GM23338 (cell line): ENCODE measurements at regions not wholly inside any gene's neighbourhood (a gene's known extent, or its start where the extent isn't known, plus 50 kb on each side); places are given as distances from the start of the nearest gene placed in this dataset.

Experiments
- ATAC-seq: fragments of 200-7000 bp; cut with Tn5 transposase; 3 replicates; pipeline ENCODE4 v1.9.1; 2020
- DNase-seq: peaks from one replicate; pipeline ENCODE4 v3.0.0-alpha.2; 2015; ENCODE audit warnings: low spot score
- H2AFZ ChIP-seq: fragments of 200-600 bp; sonication (generic); 2 replicates; pipeline ENCODE4 v1.8.0; 2016; ENCODE audit warnings: antibody characterized with exemption, mild to moderate bottlenecking, moderate library complexity
- H3F3A ChIP-seq: fragments of 200-600 bp; sonication (generic); replicated peaks from 2 replicates; pipeline ENCODE4 v1.8.0; 2017; ENCODE audit warnings: antibody characterized with exemption, mixed run types, low read depth
- H3K27ac ChIP-seq: fragments of 200-600 bp; sonication (generic); 2 replicates; pipeline ENCODE4 v1.6.1; 2016; ENCODE audit warnings: low read depth
- H3K27me3 ChIP-seq: fragments of 200-600 bp; sonication (generic); 2 replicates; pipeline ENCODE4 v1.8.0; 2016; ENCODE audit warnings: mild to moderate bottlenecking, mixed run types, moderate library complexity; ENCODE audit not compliant: insufficient read depth
- H3K36me3 ChIP-seq: fragments of 200-600 bp; sonication (generic); 2 replicates; pipeline ENCODE4 v1.8.0; 2016; ENCODE audit warnings: mild to moderate bottlenecking; ENCODE audit not compliant: insufficient read depth
- H3K4me1 ChIP-seq: fragments of 200-600 bp; sonication (generic); 2 replicates; pipeline ENCODE4 v1.8.0; 2016; ENCODE audit warnings: mild to moderate bottlenecking, moderate library complexity; ENCODE audit not compliant: insufficient read depth
- H3K4me2 ChIP-seq: fragments of 200-600 bp; sonication (generic); 2 replicates; pipeline ENCODE4 v1.7.1; 2017; ENCODE audit warnings: mixed run types
- H3K4me3 ChIP-seq: fragments of 200-600 bp; sonication (generic); 2 replicates; pipeline ENCODE4 v1.6.1; 2016; ENCODE audit warnings: mixed run types
- H3K79me2 ChIP-seq: fragments of 200-600 bp; sonication (generic); replicated peaks from 2 replicates; pipeline ENCODE4 v1.8.0; 2017; ENCODE audit warnings: mild to moderate bottlenecking; ENCODE audit not compliant: insufficient read depth
- H3K9me2 ChIP-seq: fragments of 200-600 bp; sonication (generic); 2 replicates; pipeline ENCODE4 v1.8.0; 2017; ENCODE audit not compliant: insufficient read depth
- H4K20me1 ChIP-seq: fragments of 200-600 bp; sonication (generic); replicated peaks from 2 replicates; pipeline ENCODE4 v1.8.0; 2017; ENCODE audit warnings: mild to moderate bottlenecking; ENCODE audit not compliant: insufficient read depth
- H3K27ac Mint-ChIP-seq: 2 replicates; pipeline ENCODE4 v1.8.0; 2020; ENCODE audit warnings: inconsistent platforms, mild to moderate bottlenecking, moderate library complexity, mixed read lengths
- H3K27me3 Mint-ChIP-seq: 3 replicates; pipeline ENCODE4 v1.8.0; 2022; ENCODE audit warnings: low read depth, mild to moderate bottlenecking, moderate library complexity, mixed read lengths, inconsistent platforms; ENCODE audit not compliant: insufficient read depth, poor library complexity
- H3K36me3 Mint-ChIP-seq: 3 replicates; pipeline ENCODE4 v1.8.0; 2021; ENCODE audit warnings: low read depth, mild to moderate bottlenecking, inconsistent platforms, moderate library complexity, mixed read lengths
- H3K4me1 Mint-ChIP-seq: 3 replicates; pipeline ENCODE4 v1.8.0; 2020; ENCODE audit warnings: mild to moderate bottlenecking, inconsistent platforms, mixed read lengths
- H3K4me3 Mint-ChIP-seq: 3 replicates; pipeline ENCODE4 v1.8.0; 2021; ENCODE audit warnings: moderate library complexity, mild to moderate bottlenecking, inconsistent platforms, mixed read lengths
- H3K9me3 Mint-ChIP-seq: 3 replicates; pipeline ENCODE4 v1.8.0; 2020; ENCODE audit warnings: moderate library complexity, mild to moderate bottlenecking, inconsistent platforms, mixed read lengths
- CREB1 ChIP-seq: fragments of 250-450 bp; sonication (Bioruptor Pico); IDR thresholded peaks from 2 replicates; pipeline ENCODE4 v1.5.0; 2020; ENCODE audit warnings: low read depth, mild to moderate bottlenecking, moderate library complexity
- EZH2 ChIP-seq: fragments of 200-600 bp; sonication (generic); IDR thresholded peaks from one replicate; pipeline ENCODE4 v1.8.0; 2017; ENCODE audit warnings: antibody characterized with exemption, mild to moderate bottlenecking, low read depth; ENCODE audit not compliant: unreplicated experiment
- EZH2phosphoT487 ChIP-seq: fragments of 200-600 bp; sonication (generic); IDR thresholded peaks from one replicate; pipeline ENCODE4 v1.8.1; 2018; ENCODE audit warnings: antibody characterized with exemption; ENCODE audit not compliant: unreplicated experiment
- JUNB ChIP-seq: IDR thresholded peaks from one replicate; pipeline ENCODE4 v1.6.1; 2016; ENCODE audit warnings: antibody characterized with exemption; ENCODE audit not compliant: unreplicated experiment
- NANOG ChIP-seq: IDR thresholded peaks from 2 replicates; pipeline ENCODE4 v1.6.1; 2016; ENCODE audit warnings: antibody characterized with exemption, borderline replicate concordance
- POLR2AphosphoS5 ChIP-seq: IDR thresholded peaks from 2 replicates; pipeline ENCODE4 v1.6.1; 2016; ENCODE audit warnings: antibody characterized with exemption, low read depth
- STAT1 ChIP-seq: IDR thresholded peaks from one replicate; pipeline ENCODE4 v1.6.1; 2016; ENCODE audit warnings: antibody characterized with exemption; ENCODE audit not compliant: unreplicated experiment
- ZNF114 ChIP-seq: fragments of 250-450 bp; sonication (Bioruptor Pico); IDR thresholded peaks from 2 replicates; pipeline ENCODE4 v1.5.0; 2020; ENCODE audit warnings: mild to moderate bottlenecking, moderate library complexity
- ZNF331 ChIP-seq: fragments of 250-450 bp; sonication (Bioruptor Pico); IDR thresholded peaks from 2 replicates; pipeline ENCODE4 v1.5.0; 2020; ENCODE audit warnings: low read depth, mild to moderate bottlenecking, moderate library complexity
- TF ChIP-seq, protein P1 (sequence below): fragments of 250-450 bp; sonication (Bioruptor Pico); IDR thresholded peaks from 2 replicates; pipeline ENCODE4 v1.5.0; 2020; ENCODE audit warnings: mild to moderate bottlenecking, moderate library complexity
- TF ChIP-seq, protein P2 (sequence below): IDR thresholded peaks from one replicate; pipeline ENCODE4 v1.6.1; 2018; ENCODE audit warnings: antibody characterized with exemption; ENCODE audit not compliant: unreplicated experiment
- TF ChIP-seq, protein P3 (sequence below), 2 experiments: fragments of 200-600 bp in 1 of 2; sonication (generic) in 1 of 2; conservative IDR thresholded peaks; 2 replicates each; pipeline versions ENCODE4 v1.5.1 to v1.6.1; 2016 to 2017; ENCODE audit warnings: antibody characterized with exemption in 2 of 2, low read depth in 2 of 2, mild to moderate bottlenecking in 2 of 2, moderate library complexity in 1 of 2
- TF ChIP-seq, protein P4 (sequence below): IDR thresholded peaks from 2 replicates; pipeline ENCODE4 v1.6.1; 2016; ENCODE audit warnings: antibody characterized with exemption

DNA sequence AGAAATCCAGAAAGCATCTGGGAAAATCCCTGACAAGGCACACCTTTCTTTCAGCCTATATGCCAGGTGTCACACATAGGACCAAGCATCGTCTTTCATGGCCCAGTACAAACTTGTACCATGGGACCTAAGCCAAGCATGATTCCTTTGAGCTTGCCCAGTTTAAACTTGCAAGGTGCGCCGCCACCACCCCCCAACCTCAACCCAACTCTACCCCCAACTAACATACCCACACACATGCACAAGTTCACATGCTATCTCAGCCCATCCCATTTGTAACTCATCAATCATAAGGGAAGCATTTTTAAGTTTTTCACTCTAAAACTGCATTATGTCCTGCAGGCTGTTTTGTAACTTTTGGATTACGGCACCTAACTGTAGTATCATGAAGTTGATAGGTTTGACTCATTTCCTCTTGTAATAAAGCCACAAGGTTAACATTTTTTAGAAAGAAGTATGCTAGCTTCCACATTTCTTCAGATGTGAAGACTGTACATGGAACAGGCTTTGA is 145.9 kb upstream of the FST start:
- H3K27ac ChIP-seq, result no peak overlapping the region

More for the DNA sequence above, 145.9 kb upstream of the FST start:
- H3K9me3 Mint-ChIP-seq, result no peaks in the 10 kb centered on the region
- no peaks in the 10 kb centered on the region for H4K20me1 ChIP-seq
- ATAC-seq (no peak), DNase-seq (no peak)
- no peaks in the 10 kb centered on the region for H3F3A ChIP-seq
- TF ChIP-seq, protein P1, sequence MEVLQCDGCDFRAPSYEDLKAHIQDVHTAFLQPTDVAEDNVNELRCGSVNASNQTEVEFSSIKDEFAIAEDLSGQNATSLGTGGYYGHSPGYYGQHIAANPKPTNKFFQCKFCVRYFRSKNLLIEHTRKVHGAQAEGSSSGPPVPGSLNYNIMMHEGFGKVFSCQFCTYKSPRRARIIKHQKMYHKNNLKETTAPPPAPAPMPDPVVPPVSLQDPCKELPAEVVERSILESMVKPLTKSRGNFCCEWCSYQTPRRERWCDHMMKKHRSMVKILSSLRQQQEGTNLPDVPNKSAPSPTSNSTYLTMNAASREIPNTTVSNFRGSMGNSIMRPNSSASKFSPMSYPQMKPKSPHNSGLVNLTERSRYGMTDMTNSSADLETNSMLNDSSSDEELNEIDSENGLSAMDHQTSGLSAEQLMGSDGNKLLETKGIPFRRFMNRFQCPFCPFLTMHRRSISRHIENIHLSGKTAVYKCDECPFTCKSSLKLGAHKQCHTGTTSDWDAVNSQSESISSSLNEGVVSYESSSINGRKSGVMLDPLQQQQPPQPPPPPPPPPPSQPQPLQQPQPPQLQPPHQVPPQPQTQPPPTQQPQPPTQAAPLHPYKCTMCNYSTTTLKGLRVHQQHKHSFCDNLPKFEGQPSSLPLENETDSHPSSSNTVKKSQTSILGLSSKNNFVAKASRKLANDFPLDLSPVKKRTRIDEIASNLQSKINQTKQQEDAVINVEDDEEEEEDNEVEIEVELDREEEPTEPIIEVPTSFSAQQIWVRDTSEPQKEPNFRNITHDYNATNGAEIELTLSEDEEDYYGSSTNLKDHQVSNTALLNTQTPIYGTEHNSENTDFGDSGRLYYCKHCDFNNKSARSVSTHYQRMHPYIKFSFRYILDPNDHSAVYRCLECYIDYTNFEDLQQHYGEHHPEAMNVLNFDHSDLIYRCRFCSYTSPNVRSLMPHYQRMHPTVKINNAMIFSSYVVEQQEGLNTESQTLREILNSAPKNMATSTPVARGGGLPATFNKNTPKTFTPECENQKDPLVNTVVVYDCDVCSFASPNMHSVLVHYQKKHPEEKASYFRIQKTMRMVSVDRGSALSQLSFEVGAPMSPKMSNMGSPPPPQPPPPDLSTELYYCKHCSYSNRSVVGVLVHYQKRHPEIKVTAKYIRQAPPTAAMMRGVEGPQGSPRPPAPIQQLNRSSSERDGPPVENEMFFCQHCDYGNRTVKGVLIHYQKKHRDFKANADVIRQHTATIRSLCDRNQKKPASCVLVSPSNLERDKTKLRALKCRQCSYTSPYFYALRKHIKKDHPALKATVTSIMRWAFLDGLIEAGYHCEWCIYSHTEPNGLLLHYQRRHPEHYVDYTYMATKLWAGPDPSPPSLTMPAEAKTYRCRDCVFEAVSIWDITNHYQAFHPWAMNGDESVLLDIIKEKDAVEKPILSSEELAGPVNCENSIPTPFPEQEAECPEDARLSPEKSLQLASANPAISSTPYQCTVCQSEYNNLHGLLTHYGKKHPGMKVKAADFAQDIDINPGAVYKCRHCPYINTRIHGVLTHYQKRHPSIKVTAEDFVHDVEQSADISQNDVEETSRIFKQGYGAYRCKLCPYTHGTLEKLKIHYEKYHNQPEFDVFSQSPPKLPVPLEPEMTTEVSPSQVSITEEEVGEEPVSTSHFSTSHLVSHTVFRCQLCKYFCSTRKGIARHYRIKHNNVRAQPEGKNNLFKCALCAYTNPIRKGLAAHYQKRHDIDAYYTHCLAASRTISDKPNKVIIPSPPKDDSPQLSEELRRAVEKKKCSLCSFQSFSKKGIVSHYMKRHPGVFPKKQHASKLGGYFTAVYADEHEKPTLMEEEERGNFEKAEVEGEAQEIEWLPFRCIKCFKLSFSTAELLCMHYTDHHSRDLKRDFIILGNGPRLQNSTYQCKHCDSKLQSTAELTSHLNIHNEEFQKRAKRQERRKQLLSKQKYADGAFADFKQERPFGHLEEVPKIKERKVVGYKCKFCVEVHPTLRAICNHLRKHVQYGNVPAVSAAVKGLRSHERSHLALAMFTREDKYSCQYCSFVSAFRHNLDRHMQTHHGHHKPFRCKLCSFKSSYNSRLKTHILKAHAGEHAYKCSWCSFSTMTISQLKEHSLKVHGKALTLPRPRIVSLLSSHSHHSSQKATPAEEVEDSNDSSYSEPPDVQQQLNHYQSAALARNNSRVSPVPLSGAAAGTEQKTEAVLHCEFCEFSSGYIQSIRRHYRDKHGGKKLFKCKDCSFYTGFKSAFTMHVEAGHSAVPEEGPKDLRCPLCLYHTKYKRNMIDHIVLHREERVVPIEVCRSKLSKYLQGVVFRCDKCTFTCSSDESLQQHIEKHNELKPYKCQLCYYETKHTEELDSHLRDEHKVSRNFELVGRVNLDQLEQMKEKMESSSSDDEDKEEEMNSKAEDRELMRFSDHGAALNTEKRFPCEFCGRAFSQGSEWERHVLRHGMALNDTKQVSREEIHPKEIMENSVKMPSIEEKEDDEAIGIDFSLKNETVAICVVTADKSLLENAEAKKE (CRISPR knock-in tag), result no peak
- TF ChIP-seq NANOG, result no peak
- no peak for TF ChIP-seq ZNF331
- TF ChIP-seq, protein P2, sequence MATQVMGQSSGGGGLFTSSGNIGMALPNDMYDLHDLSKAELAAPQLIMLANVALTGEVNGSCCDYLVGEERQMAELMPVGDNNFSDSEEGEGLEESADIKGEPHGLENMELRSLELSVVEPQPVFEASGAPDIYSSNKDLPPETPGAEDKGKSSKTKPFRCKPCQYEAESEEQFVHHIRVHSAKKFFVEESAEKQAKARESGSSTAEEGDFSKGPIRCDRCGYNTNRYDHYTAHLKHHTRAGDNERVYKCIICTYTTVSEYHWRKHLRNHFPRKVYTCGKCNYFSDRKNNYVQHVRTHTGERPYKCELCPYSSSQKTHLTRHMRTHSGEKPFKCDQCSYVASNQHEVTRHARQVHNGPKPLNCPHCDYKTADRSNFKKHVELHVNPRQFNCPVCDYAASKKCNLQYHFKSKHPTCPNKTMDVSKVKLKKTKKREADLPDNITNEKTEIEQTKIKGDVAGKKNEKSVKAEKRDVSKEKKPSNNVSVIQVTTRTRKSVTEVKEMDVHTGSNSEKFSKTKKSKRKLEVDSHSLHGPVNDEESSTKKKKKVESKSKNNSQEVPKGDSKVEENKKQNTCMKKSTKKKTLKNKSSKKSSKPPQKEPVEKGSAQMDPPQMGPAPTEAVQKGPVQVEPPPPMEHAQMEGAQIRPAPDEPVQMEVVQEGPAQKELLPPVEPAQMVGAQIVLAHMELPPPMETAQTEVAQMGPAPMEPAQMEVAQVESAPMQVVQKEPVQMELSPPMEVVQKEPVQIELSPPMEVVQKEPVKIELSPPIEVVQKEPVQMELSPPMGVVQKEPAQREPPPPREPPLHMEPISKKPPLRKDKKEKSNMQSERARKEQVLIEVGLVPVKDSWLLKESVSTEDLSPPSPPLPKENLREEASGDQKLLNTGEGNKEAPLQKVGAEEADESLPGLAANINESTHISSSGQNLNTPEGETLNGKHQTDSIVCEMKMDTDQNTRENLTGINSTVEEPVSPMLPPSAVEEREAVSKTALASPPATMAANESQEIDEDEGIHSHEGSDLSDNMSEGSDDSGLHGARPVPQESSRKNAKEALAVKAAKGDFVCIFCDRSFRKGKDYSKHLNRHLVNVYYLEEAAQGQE, result no peak
- no peak for TF ChIP-seq JUNB
- TF ChIP-seq EZH2, result no peak
- TF ChIP-seq POLR2AphosphoS5, result no peak
- TF ChIP-seq, protein P3, sequence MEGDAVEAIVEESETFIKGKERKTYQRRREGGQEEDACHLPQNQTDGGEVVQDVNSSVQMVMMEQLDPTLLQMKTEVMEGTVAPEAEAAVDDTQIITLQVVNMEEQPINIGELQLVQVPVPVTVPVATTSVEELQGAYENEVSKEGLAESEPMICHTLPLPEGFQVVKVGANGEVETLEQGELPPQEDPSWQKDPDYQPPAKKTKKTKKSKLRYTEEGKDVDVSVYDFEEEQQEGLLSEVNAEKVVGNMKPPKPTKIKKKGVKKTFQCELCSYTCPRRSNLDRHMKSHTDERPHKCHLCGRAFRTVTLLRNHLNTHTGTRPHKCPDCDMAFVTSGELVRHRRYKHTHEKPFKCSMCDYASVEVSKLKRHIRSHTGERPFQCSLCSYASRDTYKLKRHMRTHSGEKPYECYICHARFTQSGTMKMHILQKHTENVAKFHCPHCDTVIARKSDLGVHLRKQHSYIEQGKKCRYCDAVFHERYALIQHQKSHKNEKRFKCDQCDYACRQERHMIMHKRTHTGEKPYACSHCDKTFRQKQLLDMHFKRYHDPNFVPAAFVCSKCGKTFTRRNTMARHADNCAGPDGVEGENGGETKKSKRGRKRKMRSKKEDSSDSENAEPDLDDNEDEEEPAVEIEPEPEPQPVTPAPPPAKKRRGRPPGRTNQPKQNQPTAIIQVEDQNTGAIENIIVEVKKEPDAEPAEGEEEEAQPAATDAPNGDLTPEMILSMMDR (conservative IDR thresholded peaks at IDR 0.05; ENCODE audit: low read depth in 2 of 2), result no peak
- TF ChIP-seq, protein P4, sequence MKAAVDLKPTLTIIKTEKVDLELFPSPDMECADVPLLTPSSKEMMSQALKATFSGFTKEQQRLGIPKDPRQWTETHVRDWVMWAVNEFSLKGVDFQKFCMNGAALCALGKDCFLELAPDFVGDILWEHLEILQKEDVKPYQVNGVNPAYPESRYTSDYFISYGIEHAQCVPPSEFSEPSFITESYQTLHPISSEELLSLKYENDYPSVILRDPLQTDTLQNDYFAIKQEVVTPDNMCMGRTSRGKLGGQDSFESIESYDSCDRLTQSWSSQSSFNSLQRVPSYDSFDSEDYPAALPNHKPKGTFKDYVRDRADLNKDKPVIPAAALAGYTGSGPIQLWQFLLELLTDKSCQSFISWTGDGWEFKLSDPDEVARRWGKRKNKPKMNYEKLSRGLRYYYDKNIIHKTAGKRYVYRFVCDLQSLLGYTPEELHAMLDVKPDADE, result no peak
- no peak for TF ChIP-seq CREB1 (CRISPR knock-in tag)
- TF ChIP-seq STAT1, result no peak
- no peak for TF ChIP-seq EZH2phosphoT487
- TF ChIP-seq ZNF114 (CRISPR knock-in tag), result no peak
- no peaks in the 10 kb centered on the region for H3K4me1 ChIP-seq
- H3K36me3 ChIP-seq, result no peaks in the 10 kb centered on the region
- H3K9me2 ChIP-seq, result peaks cover 4% of the 10 kb centered on the region; the same call in 1 of the 2 replicates
- no peak overlapping the region for H3K4me3 Mint-ChIP-seq
- no peak overlapping the region for H2AFZ ChIP-seq
- H3K4me2 ChIP-seq, result no peak overlapping the region
- no peaks in the 10 kb centered on the region for H3K79me2 ChIP-seq
- no peak overlapping the region for H3K27ac Mint-ChIP-seq
- no peak overlapping the region for H3K4me3 ChIP-seq
- H3K27me3 Mint-ChIP-seq, result peaks cover 5% of the 10 kb centered on the region
- H3K36me3 Mint-ChIP-seq, result no peaks in the 10 kb centered on the region
- no peaks in the 10 kb centered on the region for H3K4me1 Mint-ChIP-seq
- no peaks in the 10 kb centered on the region for H3K27me3 ChIP-seq
